ENCODE measurements at regions not wholly inside any gene's neighbourhood (a gene's known extent, or its start where the extent isn't known, plus 50 kb on each side); places are given as distances from the start of the nearest gene placed in this dataset.

- TF ChIP-seq CTCF (IDR thresholded peaks at IDR 0.05) (no peak), POLR2A (IDR thresholded peaks at IDR 0.05) (no peak)
Observed at GRCh38 chr1:83012950-83013349, 986.0 kb downstream of the TTLL7 start.

Data from right lobe of liver (tissue), 4 donors.